Endothelial cell (in vitro differentiated cells): ENCODE measurements at regions not wholly inside any gene's neighbourhood (a gene's known extent, or its start where the extent isn't known, plus 50 kb on each side); places are given as distances from the start of the nearest gene placed in this dataset.

Experiments
- DNase-seq: peaks from one replicate; pipeline ENCODE4 v3.0.0; 2021; ENCODE audit warnings: low spot score
- H3K27ac Mint-ChIP-seq: one replicate; pipeline ENCODE4 v1.8.0; 2021; ENCODE audit warnings: mixed read lengths, inconsistent platforms; ENCODE audit not compliant: unreplicated experiment
- H3K27me3 Mint-ChIP-seq: one replicate; pipeline ENCODE4 v1.8.0; 2021; ENCODE audit warnings: mild to moderate bottlenecking, moderate library complexity, mixed read lengths, inconsistent platforms; ENCODE audit not compliant: unreplicated experiment
- H3K36me3 Mint-ChIP-seq: one replicate; pipeline ENCODE4 v1.8.0; 2021; ENCODE audit warnings: mild to moderate bottlenecking, low read depth, mixed read lengths, inconsistent platforms; ENCODE audit not compliant: unreplicated experiment
- H3K4me1 Mint-ChIP-seq: one replicate; pipeline ENCODE4 v1.8.0; 2021; ENCODE audit warnings: mild to moderate bottlenecking, mixed read lengths, inconsistent platforms; ENCODE audit not compliant: unreplicated experiment
- H3K4me3 Mint-ChIP-seq: one replicate; pipeline ENCODE4 v1.8.0; 2021; ENCODE audit warnings: mild to moderate bottlenecking, mixed read lengths, inconsistent platforms; ENCODE audit not compliant: unreplicated experiment
- H3K9me3 Mint-ChIP-seq: one replicate; pipeline ENCODE4 v1.8.0; 2021; ENCODE audit warnings: mixed read lengths, inconsistent platforms; ENCODE audit not compliant: unreplicated experiment
- CTCF ChIP-seq: fragments of 200-600 bp; sonication (generic); IDR thresholded peaks from one replicate; pipeline ENCODE4 v1.5.0; 2021; ENCODE audit warnings: antibody characterized with exemption; ENCODE audit not compliant: unreplicated experiment

- DNase-seq, result no peak
- Mint-ChIP-seq H3K27ac (no peak overlapping the region), H3K36me3 (no peaks in the 10 kb centered on the region), H3K4me1 (no peaks in the 10 kb centered on the region), H3K4me3 (no peak overlapping the region), H3K27me3 (no peaks in the 10 kb centered on the region), H3K9me3 (no peaks in the 10 kb centered on the region)
- no peak for TF ChIP-seq CTCF
Measured at GRCh38 chr4:97504713-97505112, 638.6 kb downstream of the STPG2 start.

GRCh38 chr4:97507587-97508245, 635.6 kb downstream of the STPG2 start:
- no peaks in the 10 kb centered on the region for H3K36me3 Mint-ChIP-seq
- no peak overlapping the region for H3K4me3 Mint-ChIP-seq
- no peak for DNase-seq
- H3K27ac Mint-ChIP-seq, result no peak overlapping the region
- no peaks in the 10 kb centered on the region for H3K4me1 Mint-ChIP-seq
- no peak for TF ChIP-seq CTCF
- no peaks in the 10 kb centered on the region for H3K27me3 Mint-ChIP-seq
- H3K9me3 Mint-ChIP-seq, result no peaks in the 10 kb centered on the region
